ENCODE measurements at regions not wholly inside any gene's neighbourhood (a gene's known extent, or its start where the extent isn't known, plus 50 kb on each side); places are given as distances from the start of the nearest gene placed in this dataset.
"Not testable (repeated sequence)": the region's sequence is repeated elsewhere in the genome, so short reads cannot be mapped to it uniquely, and the experiment has no call there.

- DNase-seq (ENCODE audit: extremely low spot score in 2 of 2) = peak in 1 of 2 donors; percentile 25
- H3K4me1 ChIP-seq = no peaks in the 10 kb centered on the region
- H3K27me3 ChIP-seq = no peaks in the 10 kb centered on the region
- H3K4me3 ChIP-seq = no peak overlapping the region
- H3K9me3 ChIP-seq = no peaks in the 10 kb centered on the region
- intact Hi-C loops (cut with DNase I) = no loop called here
- H3K27ac ChIP-seq = no peak overlapping the region
- TF ChIP-seq CTCF (IDR thresholded peaks at IDR 0.05) = no peak
- no peak for TF ChIP-seq POLR2A (IDR thresholded peaks at IDR 0.05)
- no peak for TF ChIP-seq POLR2AphosphoS5 (IDR thresholded peaks at IDR 0.05; ENCODE audit: insufficient read depth in 1 of 2, low read depth in 1 of 2)
- no peaks in the 10 kb centered on the region for H3K36me3 ChIP-seq
Measured at GRCh38 chr19:28297036-28297435, 915.9 kb downstream of the UQCRFS1 start.

- H3K4me1 ChIP-seq = no peaks in the 10 kb centered on the region
- intact Hi-C loops (cut with DNase I) = no loop called here
- DNase-seq (ENCODE audit: extremely low spot score in 2 of 2) = peak in 1 of 2 donors; percentile 1
- H3K27ac ChIP-seq = no peak overlapping the region
- H3K4me3 ChIP-seq = no peak overlapping the region
- H3K27me3 ChIP-seq = no peaks in the 10 kb centered on the region
- no peak for TF ChIP-seq POLR2AphosphoS5 (IDR thresholded peaks at IDR 0.05; ENCODE audit: insufficient read depth in 1 of 2, low read depth in 1 of 2)
- H3K9me3 ChIP-seq = no peaks in the 10 kb centered on the region
- H3K36me3 ChIP-seq = no peaks in the 10 kb centered on the region
Measured at GRCh38 chr19:28296506-28296905, 916.4 kb downstream of the UQCRFS1 start.

DNA sequence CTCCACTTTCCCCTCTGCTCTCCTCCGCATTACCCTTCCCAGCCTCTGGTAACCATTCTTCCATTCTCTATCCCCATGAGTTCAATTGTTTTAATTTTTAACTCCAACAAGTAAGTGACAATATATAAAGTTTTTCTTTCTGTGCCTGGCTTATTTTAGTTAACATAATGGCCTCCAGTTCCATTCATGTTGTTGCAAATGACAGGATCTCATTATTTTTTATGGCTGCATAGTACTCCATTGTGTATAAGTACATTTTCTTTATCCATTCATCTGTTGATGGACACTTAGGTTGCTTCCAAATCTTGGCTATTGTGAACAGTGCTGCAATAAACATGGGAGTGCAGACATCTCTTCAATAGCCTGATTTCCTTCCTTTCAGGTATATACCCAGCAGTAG, 918.0 kb downstream of the UQCRFS1 start:
- H3K4me3 ChIP-seq; H3K27ac ChIP-seq; H3K4me1 ChIP-seq; H3K9me3 ChIP-seq; intact Hi-C loops (cut with DNase I); DNase-seq (ENCODE audit: extremely low spot score in 2 of 2); H3K36me3 ChIP-seq; H3K27me3 ChIP-seq: not testable (repeated sequence)

- Histone ChIP-seq H3K27ac (no peak overlapping the region), H3K9me3 (no peaks in the 10 kb centered on the region), H3K36me3 (no peaks in the 10 kb centered on the region), H3K27me3 (no peaks in the 10 kb centered on the region), H3K4me1 (peaks cover 6% of the 10 kb centered on the region), H3K4me3 (no peak overlapping the region)
- intact Hi-C loops (cut with DNase I) = no loop called here
- TF ChIP-seq POLR2AphosphoS5 (IDR thresholded peaks at IDR 0.05; ENCODE audit: insufficient read depth in 1 of 2, low read depth in 1 of 2) = no peak
- no peak for TF ChIP-seq CTCF (IDR thresholded peaks at IDR 0.05)
- no peak for TF ChIP-seq POLR2A (IDR thresholded peaks at IDR 0.05)
- peak in 1 of 2 donors; percentile 34 for DNase-seq (ENCODE audit: extremely low spot score in 2 of 2)
Measured at GRCh38 chr19:28294395-28294794, 918.6 kb downstream of the UQCRFS1 start.

- intact Hi-C loops (cut with DNase I) = no loop called here
- Histone ChIP-seq H3K4me3 (no peak overlapping the region), H3K27me3 (no peaks in the 10 kb centered on the region), H3K36me3 (no peaks in the 10 kb centered on the region), H3K4me1 (peaks cover 11% of the 10 kb centered on the region), H3K27ac (no peak overlapping the region), H3K9me3 (no peaks in the 10 kb centered on the region)
- TF ChIP-seq POLR2AphosphoS5 (IDR thresholded peaks at IDR 0.05; ENCODE audit: insufficient read depth in 1 of 2, low read depth in 1 of 2) (no peak), POLR2A (IDR thresholded peaks at IDR 0.05) (no peak)
- DNase-seq (ENCODE audit: extremely low spot score in 2 of 2) = no peak
Measured at GRCh38 chr19:28293685-28294084, 919.3 kb downstream of the UQCRFS1 start.

- Histone ChIP-seq H3K4me1 (peaks cover 11% of the 10 kb centered on the region), H3K36me3 (no peaks in the 10 kb centered on the region), H3K9me3 (no peaks in the 10 kb centered on the region), H3K4me3 (no peak overlapping the region), H3K27ac (no peak overlapping the region), H3K27me3 (no peaks in the 10 kb centered on the region)
- TF ChIP-seq POLR2AphosphoS5 (IDR thresholded peaks at IDR 0.05; ENCODE audit: insufficient read depth in 1 of 2, low read depth in 1 of 2) (no peak), POLR2A (IDR thresholded peaks at IDR 0.05) (no peak), CTCF (IDR thresholded peaks at IDR 0.05) (no peak)
- intact Hi-C loops (cut with DNase I) = no loop called here
- no peak for DNase-seq (ENCODE audit: extremely low spot score in 2 of 2)
Measured at GRCh38 chr19:28292822-28293500, 920.0 kb downstream of the UQCRFS1 start.

All from vagina (tissue), 2 donors.